ENCODE measurements at regions not wholly inside any gene's neighbourhood (a gene's known extent, or its start where the extent isn't known, plus 50 kb on each side); places are given as distances from the start of the nearest gene placed in this dataset.

- H3K4me1 ChIP-seq, result no peaks in the 10 kb centered on the region
- H3K27ac ChIP-seq, result no peak overlapping the region
- TF ChIP-seq CTCF (IDR thresholded peaks at IDR 0.05), result no peak
- no peak overlapping the region for H3K4me3 ChIP-seq
- peaks cover 4% of the 10 kb centered on the region for H3K36me3 ChIP-seq
- DNase-seq (ENCODE audit: low spot score), result no peak
- H3K9me3 ChIP-seq, result no peaks in the 10 kb centered on the region
- no peaks in the 10 kb centered on the region for H3K27me3 ChIP-seq
These were observed 460.3 kb downstream of the UTRN start for GRCh38 chr6:144745439-144745838.

DNA sequence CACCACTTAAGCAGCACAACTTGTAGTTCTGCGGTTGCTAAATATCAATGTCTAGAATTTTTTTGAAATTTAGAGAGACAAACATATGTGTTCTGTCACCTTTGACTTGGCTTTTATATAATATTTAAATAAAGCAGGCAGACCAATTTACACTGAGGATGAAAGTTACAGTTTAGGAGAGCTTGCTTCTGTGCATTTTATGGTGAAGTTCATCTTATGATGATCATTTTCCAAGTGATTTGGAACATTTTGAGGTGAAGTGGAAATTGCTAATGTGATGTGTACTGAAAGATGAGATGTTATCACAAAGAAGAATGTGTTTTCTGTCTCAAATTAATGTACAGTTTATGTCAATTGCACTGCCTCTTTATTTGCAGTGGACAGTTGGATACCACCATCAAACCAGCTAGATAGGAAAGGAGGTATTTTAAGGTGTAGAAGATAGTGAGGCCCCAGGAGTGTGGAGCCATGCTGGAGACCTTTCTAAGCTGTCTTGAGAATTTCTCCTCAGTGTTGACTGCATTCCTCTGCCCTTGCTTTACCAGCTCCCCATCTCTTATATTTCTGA is 461.9 kb downstream of the UTRN start:
- H3K4me3 ChIP-seq, result no peak overlapping the region
- no peaks in the 10 kb centered on the region for H3K4me1 ChIP-seq
- H3K9me3 ChIP-seq, result no peaks in the 10 kb centered on the region
- H3K27me3 ChIP-seq, result no peaks in the 10 kb centered on the region
- DNase-seq (ENCODE audit: low spot score), result no peak
- H3K27ac ChIP-seq, result no peak overlapping the region
- no peak for TF ChIP-seq CTCF (IDR thresholded peaks at IDR 0.05)
- peaks cover 8% of the 10 kb centered on the region for H3K36me3 ChIP-seq

DNA sequence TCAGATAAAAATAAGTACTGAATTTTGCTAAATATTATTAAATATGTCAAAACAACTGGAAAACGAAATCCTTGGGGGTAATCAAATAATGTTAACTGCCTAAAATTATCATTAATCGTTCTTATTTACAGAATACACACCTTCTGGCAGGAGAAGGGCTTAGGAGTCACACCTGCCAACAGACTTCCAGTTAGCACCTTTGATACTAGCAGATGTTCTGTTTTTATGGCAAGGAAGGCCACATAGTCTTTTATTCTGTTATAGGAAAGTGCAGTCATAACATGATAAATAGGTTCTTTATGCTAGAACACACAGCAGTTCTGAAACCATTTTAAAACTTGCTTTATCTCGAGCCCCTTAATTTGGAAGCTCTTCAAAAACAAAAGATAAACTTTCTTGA is 464.1 kb downstream of the UTRN start:
- Histone ChIP-seq H3K27me3 (no peaks in the 10 kb centered on the region), H3K4me3 (no peak overlapping the region), H3K9me3 (no peaks in the 10 kb centered on the region), H3K4me1 (no peaks in the 10 kb centered on the region), H3K36me3 (peaks cover 17% of the 10 kb centered on the region), H3K27ac (no peak overlapping the region)
- no peak for TF ChIP-seq CTCF (IDR thresholded peaks at IDR 0.05)
- no peak for DNase-seq (ENCODE audit: low spot score)

GRCh38 chr6:144753023-144753705 is 468.0 kb downstream of the UTRN start:
- no peaks in the 10 kb centered on the region for H3K27me3 ChIP-seq
- TF ChIP-seq CTCF (IDR thresholded peaks at IDR 0.05), result no peak
- no peaks in the 10 kb centered on the region for H3K9me3 ChIP-seq
- H3K4me1 ChIP-seq, result no peaks in the 10 kb centered on the region
- peaks cover 17% of the 10 kb centered on the region for H3K36me3 ChIP-seq
- DNase-seq (ENCODE audit: low spot score), result no peak
- H3K4me3 ChIP-seq, result no peak overlapping the region
- no peak overlapping the region for H3K27ac ChIP-seq

DNA sequence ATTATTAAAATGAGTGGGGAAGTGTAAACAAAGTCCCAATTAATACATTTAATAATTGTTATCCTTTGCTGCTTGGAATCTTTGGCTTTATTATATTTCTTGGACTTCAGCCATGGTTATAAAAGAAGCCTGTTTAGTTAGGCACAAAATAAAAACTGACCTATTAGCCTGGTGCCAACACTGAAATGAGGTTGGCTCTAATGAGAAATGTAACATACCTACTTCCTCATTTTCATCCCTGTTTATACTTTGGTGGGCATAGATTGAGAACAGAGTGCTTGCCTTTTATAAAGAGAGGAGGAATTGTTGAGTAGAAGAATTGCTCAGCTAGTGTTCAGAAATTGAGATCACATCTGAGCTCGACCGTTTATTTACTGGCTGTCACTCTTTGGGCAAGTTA is 471.3 kb downstream of the UTRN start:
- H3K27me3 ChIP-seq, result no peaks in the 10 kb centered on the region
- no peaks in the 10 kb centered on the region for H3K9me3 ChIP-seq
- H3K36me3 ChIP-seq, result peaks cover 13% of the 10 kb centered on the region
- no peak for TF ChIP-seq CTCF (IDR thresholded peaks at IDR 0.05)
- DNase-seq (ENCODE audit: low spot score), result no peak
- no peak overlapping the region for H3K4me3 ChIP-seq
- H3K27ac ChIP-seq, result no peak overlapping the region
- H3K4me1 ChIP-seq, result no peaks in the 10 kb centered on the region

DNA sequence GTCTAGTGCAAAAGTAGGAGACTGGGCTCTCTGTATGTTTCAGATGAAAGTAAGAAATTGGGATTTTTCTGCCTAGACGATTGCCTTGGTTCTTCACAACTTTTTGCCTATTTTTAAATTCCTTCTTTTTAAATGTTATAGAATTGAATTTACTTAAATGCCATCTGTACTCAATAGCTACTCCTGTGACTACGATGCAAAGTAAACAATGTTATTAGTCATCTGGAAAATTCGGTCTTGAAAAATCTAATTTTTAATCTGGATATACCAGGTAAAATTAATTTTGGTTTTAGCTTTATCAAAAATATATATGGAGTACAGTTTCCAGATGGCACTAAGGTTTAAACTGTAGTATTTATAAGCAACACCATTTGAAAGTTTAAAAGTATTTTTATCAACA is 472.2 kb downstream of the UTRN start:
- Histone ChIP-seq H3K27me3 (no peaks in the 10 kb centered on the region), H3K9me3 (no peaks in the 10 kb centered on the region), H3K36me3 (peaks cover 6% of the 10 kb centered on the region), H3K27ac (no peak overlapping the region), H3K4me1 (no peaks in the 10 kb centered on the region), H3K4me3 (no peak overlapping the region)
- DNase-seq (ENCODE audit: low spot score), result no peak
- TF ChIP-seq CTCF (IDR thresholded peaks at IDR 0.05), result no peak
